ENCODE measurements at regions not wholly inside any gene's neighbourhood (a gene's known extent, or its start where the extent isn't known, plus 50 kb on each side); places are given as distances from the start of the nearest gene placed in this dataset.

DNA sequence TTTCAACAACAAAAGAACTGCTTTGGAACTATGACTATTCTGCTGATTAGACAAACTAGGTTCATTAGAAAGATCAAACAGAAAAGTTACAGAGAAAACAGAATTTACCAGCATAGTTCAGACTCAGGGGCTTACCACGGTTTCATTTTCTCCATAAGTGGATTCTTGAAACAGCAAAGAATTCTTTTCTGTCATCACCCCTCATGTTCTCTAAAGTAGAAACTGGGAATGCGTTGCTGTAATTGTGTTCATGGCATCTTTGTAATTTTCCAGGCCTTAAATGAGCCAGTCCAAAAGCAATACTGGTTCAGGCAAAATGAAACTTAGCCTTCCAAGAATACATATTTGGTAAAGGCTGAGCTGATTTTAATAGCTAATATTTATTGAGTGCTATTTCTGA lies 287.8 kb downstream of the CHL1 start:
- Histone ChIP-seq H3K9ac (ENCODE audit: low read depth, low read length) (no peak overlapping the region), H3K4me1 (ENCODE audit: control insufficient read depth, insufficient read depth, low read length) (peaks cover 5% of the 10 kb centered on the region), H3K36me3 (ENCODE audit: control insufficient read depth, insufficient read depth, low read length) (no peaks in the 10 kb centered on the region), H3K4me3 (ENCODE audit: low read depth, low read length) (no peak overlapping the region), H3K9me3 (ENCODE audit: control insufficient read depth, insufficient read depth, low read length) (no peaks in the 10 kb centered on the region), H3K27me3 (ENCODE audit: control insufficient read depth, insufficient read depth, low read length) (no peaks in the 10 kb centered on the region)

DNA sequence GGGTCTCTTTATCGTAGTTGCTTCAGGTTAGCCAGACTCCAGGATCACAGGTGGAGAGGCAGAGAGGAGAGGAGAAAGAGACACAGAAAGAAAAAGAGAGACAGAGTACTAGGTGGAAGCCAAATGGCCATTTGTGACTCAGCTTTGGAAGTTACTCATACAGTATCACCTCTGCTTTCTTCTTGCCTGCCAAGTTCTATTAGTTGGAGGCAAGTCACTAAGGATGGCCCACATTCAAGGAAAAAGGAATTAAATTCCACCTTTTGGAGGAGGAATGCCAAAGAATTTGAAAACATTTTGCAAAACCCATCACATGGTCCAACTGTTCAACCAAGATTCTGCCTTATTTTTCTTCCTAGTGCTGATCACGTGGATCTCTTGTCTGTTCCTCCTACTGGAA lies 291.1 kb downstream of the CHL1 start:
- Histone ChIP-seq H3K9ac (ENCODE audit: low read depth, low read length) (no peak overlapping the region), H3K4me3 (ENCODE audit: low read depth, low read length) (no peak overlapping the region), H3K4me1 (ENCODE audit: control insufficient read depth, insufficient read depth, low read length) (peaks cover 8% of the 10 kb centered on the region), H3K27me3 (ENCODE audit: control insufficient read depth, insufficient read depth, low read length) (no peaks in the 10 kb centered on the region), H3K36me3 (ENCODE audit: control insufficient read depth, insufficient read depth, low read length) (no peaks in the 10 kb centered on the region), H3K9me3 (ENCODE audit: control insufficient read depth, insufficient read depth, low read length) (no peaks in the 10 kb centered on the region)

DNA sequence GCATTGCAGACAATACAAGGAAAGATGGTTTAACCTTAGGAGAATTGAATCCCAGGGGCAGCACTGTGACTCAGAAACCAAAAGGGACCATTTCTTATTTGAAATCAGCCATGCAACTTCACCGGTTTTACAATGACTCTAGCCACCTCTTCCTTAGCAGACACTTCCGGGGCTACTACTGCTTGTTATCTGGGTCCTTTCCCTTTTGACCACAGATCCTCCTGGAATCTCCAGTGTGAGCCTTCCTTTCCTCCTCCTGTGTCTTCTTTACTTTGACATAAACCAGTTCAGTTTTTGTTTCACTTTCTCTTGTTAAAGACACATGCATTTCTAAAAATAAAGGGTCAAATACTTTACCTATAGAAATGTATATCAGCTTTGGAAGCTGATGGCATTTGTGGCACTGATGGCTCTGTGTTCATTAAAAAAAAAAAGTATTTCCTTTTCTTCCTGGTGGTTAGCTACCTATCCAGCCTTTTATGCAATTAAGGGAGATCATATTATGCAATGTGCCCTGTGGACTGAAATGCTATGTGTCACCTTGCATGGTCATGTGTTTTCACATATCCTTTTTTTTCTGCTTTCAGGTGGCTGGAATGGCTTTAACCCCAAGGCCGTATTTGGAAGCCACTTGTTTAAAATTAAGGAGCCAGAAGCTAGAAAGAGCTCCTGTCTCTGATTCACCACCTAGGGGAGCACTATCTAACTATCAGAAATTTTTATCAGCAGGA lies 296.2 kb downstream of the CHL1 start:
- Histone ChIP-seq H3K27me3 (ENCODE audit: control insufficient read depth, insufficient read depth, low read length) (no peaks in the 10 kb centered on the region), H3K9ac (ENCODE audit: low read depth, low read length) (no peak overlapping the region), H3K36me3 (ENCODE audit: control insufficient read depth, insufficient read depth, low read length) (no peaks in the 10 kb centered on the region), H3K9me3 (ENCODE audit: control insufficient read depth, insufficient read depth, low read length) (no peaks in the 10 kb centered on the region), H3K4me1 (ENCODE audit: control insufficient read depth, insufficient read depth, low read length) (peaks cover 6% of the 10 kb centered on the region), H3K4me3 (ENCODE audit: low read depth, low read length) (no peak overlapping the region)

DNA sequence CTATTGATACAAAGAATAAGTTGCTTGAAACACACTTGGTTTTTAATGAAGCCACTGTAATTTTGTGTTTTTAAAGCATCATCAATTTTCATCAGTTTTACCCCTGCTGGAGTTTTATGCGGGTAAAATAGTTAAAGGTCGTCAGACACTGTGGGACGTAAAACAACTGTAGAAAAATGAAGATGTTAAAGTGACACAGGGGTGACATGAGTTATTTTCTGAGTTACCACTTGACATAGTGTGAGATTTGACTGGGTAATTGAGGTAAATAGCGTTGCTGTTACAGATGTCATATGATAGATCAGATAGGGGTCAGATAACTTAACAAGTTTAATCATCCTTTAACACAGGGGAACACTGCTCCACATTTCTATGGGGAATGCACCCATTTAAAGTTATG lies 297.6 kb downstream of the CHL1 start:
- Histone ChIP-seq H3K9ac (ENCODE audit: low read depth, low read length) (no peak overlapping the region), H3K36me3 (ENCODE audit: control insufficient read depth, insufficient read depth, low read length) (no peaks in the 10 kb centered on the region), H3K4me1 (ENCODE audit: control insufficient read depth, insufficient read depth, low read length) (peaks cover 6% of the 10 kb centered on the region), H3K9me3 (ENCODE audit: control insufficient read depth, insufficient read depth, low read length) (no peaks in the 10 kb centered on the region), H3K27me3 (ENCODE audit: control insufficient read depth, insufficient read depth, low read length) (no peaks in the 10 kb centered on the region), H3K4me3 (ENCODE audit: low read depth, low read length) (no peak overlapping the region)

DNA sequence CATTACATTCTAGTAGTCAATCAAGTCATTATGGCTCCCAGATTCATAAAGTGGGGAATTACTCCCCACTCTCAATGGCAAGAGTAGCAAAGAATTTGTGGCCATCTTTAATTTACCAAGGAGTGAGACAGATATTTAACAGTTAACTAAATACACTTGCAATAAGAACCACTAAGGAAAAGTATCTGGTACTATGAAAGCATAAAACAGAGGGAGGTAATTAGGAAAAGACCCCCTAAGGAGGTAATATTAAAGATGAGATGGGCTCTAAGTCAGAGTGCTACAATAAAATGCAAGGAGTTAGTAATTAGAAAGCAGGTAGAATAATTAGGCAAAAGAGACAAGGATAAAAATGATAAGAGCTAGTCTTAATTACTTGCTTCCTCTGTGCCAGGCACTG lies 301.9 kb downstream of the CHL1 start:
- Histone ChIP-seq H3K4me1 (ENCODE audit: control insufficient read depth, insufficient read depth, low read length) (no peaks in the 10 kb centered on the region), H3K27me3 (ENCODE audit: control insufficient read depth, insufficient read depth, low read length) (no peaks in the 10 kb centered on the region), H3K4me3 (ENCODE audit: low read depth, low read length) (no peak overlapping the region), H3K36me3 (ENCODE audit: control insufficient read depth, insufficient read depth, low read length) (no peaks in the 10 kb centered on the region), H3K9ac (ENCODE audit: low read depth, low read length) (no peak overlapping the region), H3K9me3 (ENCODE audit: control insufficient read depth, insufficient read depth, low read length) (no peaks in the 10 kb centered on the region)

DNA sequence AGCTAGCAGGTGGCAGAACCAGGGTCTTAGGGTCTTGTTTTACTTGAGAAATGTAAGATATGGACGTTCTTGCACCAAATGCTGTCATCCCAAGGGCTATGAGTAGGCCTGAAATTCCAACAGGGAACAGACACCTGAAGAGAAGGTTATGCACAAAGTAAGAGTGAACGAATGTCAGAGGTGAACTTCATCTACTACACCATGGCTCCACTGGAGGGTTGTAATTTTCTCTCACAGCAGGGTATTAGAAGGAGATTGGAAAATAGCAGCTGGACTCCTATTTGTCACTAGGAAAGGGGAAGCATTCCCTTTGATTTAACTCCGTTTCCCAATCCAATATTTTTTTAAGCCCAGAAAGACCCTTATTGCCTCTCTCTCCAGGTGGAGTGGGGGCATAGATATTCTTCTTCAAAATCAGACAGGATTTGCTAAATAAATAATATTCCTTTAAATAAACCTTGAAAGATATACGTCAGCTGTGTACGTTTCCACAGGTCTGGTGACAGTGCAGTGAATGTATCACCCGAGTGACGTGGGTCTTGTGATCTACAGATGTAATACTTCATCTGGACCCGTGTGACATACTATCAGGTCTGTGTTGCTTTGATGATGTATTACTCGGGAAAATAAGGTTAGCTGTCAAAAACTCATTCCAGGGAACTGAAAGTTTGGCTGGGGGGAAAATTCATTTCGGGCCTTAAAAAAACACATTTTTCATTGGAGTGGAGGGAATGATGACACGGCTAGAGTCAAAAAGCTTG lies 302.6 kb downstream of the CHL1 start:
- Histone ChIP-seq H3K4me1 (ENCODE audit: control insufficient read depth, insufficient read depth, low read length) (no peaks in the 10 kb centered on the region), H3K9ac (ENCODE audit: low read depth, low read length) (no peak overlapping the region), H3K27me3 (ENCODE audit: control insufficient read depth, insufficient read depth, low read length) (no peaks in the 10 kb centered on the region), H3K9me3 (ENCODE audit: control insufficient read depth, insufficient read depth, low read length) (no peaks in the 10 kb centered on the region), H3K4me3 (ENCODE audit: low read depth, low read length) (no peak overlapping the region), H3K36me3 (ENCODE audit: control insufficient read depth, insufficient read depth, low read length) (no peaks in the 10 kb centered on the region)

DNA sequence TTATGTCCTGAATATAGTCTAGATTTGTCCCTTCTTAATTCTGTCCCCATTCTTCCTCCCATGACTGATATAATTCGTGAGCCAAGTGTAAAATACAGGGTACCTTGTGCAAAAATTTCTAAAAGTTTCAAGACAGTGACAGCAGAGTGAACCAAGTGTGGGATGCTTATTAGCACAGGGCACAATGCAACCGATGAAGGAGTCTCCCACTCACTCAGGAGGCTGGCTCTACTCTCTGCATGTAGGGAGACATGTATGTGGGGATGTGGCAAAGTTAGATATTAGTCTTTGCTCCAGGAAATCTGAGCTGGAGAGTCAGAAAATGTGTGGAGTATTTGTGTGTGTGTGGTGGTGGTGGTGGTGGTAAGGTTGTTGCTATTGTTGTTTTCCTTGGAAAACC lies 305.9 kb downstream of the CHL1 start:
- no peak overlapping the region for H3K4me3 ChIP-seq (ENCODE audit: low read depth, low read length)
- H3K4me1 ChIP-seq (ENCODE audit: control insufficient read depth, insufficient read depth, low read length) = no peaks in the 10 kb centered on the region
- H3K27me3 ChIP-seq (ENCODE audit: control insufficient read depth, insufficient read depth, low read length) = no peaks in the 10 kb centered on the region
- H3K9ac ChIP-seq (ENCODE audit: low read depth, low read length) = no peak overlapping the region
- H3K9me3 ChIP-seq (ENCODE audit: control insufficient read depth, insufficient read depth, low read length) = no peaks in the 10 kb centered on the region
- no peaks in the 10 kb centered on the region for H3K36me3 ChIP-seq (ENCODE audit: control insufficient read depth, insufficient read depth, low read length)

DNA sequence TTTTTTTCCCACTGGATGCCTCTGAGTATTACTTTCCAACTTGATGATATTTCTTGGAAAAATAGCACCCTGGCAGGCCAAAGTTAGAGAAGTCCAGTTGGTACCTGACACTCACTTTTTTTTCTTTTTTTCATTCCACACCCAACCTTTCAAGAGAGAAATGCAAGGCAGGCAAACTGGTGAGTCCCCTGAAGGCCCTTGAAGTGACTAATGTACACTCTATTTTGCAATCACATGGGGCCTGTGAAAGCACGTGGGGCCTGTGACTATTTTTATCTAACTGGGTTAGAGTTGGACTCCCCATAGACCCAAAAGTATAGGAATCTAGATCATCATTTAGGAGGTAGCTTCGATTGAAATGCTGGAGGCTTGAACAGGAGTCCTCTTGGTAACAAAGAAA lies 316.7 kb downstream of the CHL1 start:
- H3K4me3 ChIP-seq (ENCODE audit: low read depth, low read length) = no peak overlapping the region

DNA sequence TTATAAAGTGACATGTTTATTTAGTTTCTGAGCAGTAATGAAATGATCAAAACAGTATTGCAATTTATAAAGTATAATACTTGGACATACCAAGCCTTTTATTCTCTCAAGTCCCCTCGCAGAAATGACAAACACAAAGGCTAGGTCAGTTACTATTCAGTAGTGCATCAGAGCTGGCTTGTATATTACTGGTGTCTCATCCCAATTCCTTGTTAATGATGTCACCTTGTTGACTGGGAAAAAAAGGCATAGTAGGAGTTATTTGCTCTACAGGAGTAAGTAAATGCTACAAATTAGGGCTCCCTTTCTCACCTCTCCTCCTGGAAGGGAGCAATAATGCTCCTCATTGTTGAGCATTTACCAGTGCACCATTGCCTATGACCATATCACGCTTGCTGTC lies 317.6 kb downstream of the CHL1 start:
- Histone ChIP-seq H3K9ac (ENCODE audit: low read depth, low read length) (no peak overlapping the region), H3K9me3 (ENCODE audit: control insufficient read depth, insufficient read depth, low read length) (no peaks in the 10 kb centered on the region), H3K4me1 (ENCODE audit: control insufficient read depth, insufficient read depth, low read length) (no peaks in the 10 kb centered on the region), H3K36me3 (ENCODE audit: control insufficient read depth, insufficient read depth, low read length) (no peaks in the 10 kb centered on the region), H3K27me3 (ENCODE audit: control insufficient read depth, insufficient read depth, low read length) (no peaks in the 10 kb centered on the region), H3K4me3 (ENCODE audit: low read depth, low read length) (no peak overlapping the region)

More for the DNA sequence above, 316.7 kb downstream of the CHL1 start:
- no peaks in the 10 kb centered on the region for H3K36me3 ChIP-seq (ENCODE audit: control insufficient read depth, insufficient read depth, low read length)
- no peaks in the 10 kb centered on the region for H3K4me1 ChIP-seq (ENCODE audit: control insufficient read depth, insufficient read depth, low read length)
- H3K9ac ChIP-seq (ENCODE audit: low read depth, low read length) = no peak overlapping the region
- no peaks in the 10 kb centered on the region for H3K9me3 ChIP-seq (ENCODE audit: control insufficient read depth, insufficient read depth, low read length)
- no peaks in the 10 kb centered on the region for H3K27me3 ChIP-seq (ENCODE audit: control insufficient read depth, insufficient read depth, low read length)

DNA sequence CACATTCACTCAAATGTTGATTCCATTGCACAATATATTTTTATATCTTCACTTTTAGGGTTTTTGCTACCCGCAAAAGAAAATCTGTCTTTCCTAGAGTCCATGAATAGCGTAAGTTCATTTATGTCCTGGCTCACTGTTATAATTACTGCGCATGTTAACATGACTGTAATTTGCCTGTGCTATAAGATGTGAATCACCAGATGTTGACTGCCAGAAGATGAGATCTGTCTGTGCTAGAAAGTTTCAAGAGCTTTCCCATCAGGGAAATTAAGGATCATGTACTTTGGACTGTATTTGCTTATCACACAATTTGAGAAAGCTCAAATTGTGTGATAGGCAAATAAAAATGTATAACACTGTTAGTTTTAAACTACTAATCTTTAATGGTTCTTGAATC lies 322.5 kb downstream of the CHL1 start:
- Histone ChIP-seq H3K36me3 (ENCODE audit: control insufficient read depth, insufficient read depth, low read length) (no peaks in the 10 kb centered on the region), H3K4me3 (ENCODE audit: low read depth, low read length) (no peak overlapping the region), H3K9ac (ENCODE audit: low read depth, low read length) (no peak overlapping the region), H3K9me3 (ENCODE audit: control insufficient read depth, insufficient read depth, low read length) (no peaks in the 10 kb centered on the region), H3K4me1 (ENCODE audit: control insufficient read depth, insufficient read depth, low read length) (no peaks in the 10 kb centered on the region), H3K27me3 (ENCODE audit: control insufficient read depth, insufficient read depth, low read length) (no peaks in the 10 kb centered on the region)

DNA sequence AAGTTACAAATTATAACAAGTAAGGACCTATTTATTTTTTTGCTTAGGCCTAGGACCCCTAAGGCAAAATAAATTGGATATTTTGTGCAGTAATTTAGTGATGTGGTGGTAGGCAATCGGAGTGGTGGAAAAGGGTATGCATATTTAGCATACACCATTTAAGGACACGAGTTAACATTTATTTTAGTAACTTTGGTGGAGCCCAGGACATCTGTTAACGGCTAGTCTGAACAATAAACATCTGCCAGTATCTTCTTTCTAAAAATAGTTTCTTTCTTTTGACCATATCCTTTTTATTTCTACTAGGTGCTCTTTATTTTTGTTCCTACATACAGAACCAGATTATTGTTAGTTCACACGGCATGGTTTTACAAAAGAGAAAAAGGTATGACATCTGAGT lies 326.3 kb downstream of the CHL1 start:
- Histone ChIP-seq H3K9me3 (ENCODE audit: control insufficient read depth, insufficient read depth, low read length) (no peaks in the 10 kb centered on the region), H3K4me3 (ENCODE audit: low read depth, low read length) (no peak overlapping the region), H3K4me1 (ENCODE audit: control insufficient read depth, insufficient read depth, low read length) (no peaks in the 10 kb centered on the region), H3K27me3 (ENCODE audit: control insufficient read depth, insufficient read depth, low read length) (no peaks in the 10 kb centered on the region), H3K9ac (ENCODE audit: low read depth, low read length) (no peak overlapping the region), H3K36me3 (ENCODE audit: control insufficient read depth, insufficient read depth, low read length) (no peaks in the 10 kb centered on the region)

DNA sequence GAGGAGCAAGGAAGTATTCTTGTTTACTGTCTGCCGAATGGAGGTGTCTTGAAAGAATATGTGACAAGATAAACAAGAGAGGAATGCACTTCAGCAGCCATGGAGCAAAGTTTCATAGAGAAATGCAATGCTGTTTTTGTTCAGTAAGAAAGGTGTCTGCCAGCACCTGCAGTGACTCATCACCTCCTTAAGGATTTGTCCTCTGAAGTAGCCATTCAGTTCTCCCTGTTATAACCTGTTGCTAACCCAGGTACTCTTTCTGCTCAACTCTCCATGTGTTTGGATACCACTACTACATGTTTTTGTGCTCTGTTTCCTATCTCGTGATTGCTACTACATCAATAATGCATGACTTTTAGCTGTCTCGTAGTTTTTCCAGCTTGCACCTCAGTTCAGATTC lies 328.9 kb downstream of the CHL1 start:
- H3K9ac ChIP-seq (ENCODE audit: low read depth, low read length) = no peak overlapping the region
- no peaks in the 10 kb centered on the region for H3K9me3 ChIP-seq (ENCODE audit: control insufficient read depth, insufficient read depth, low read length)
- H3K36me3 ChIP-seq (ENCODE audit: control insufficient read depth, insufficient read depth, low read length) = no peaks in the 10 kb centered on the region
- no peaks in the 10 kb centered on the region for H3K4me1 ChIP-seq (ENCODE audit: control insufficient read depth, insufficient read depth, low read length)
- H3K4me3 ChIP-seq (ENCODE audit: low read depth, low read length) = no peak overlapping the region
- no peaks in the 10 kb centered on the region for H3K27me3 ChIP-seq (ENCODE audit: control insufficient read depth, insufficient read depth, low read length)

All from iPS-15b (cell line).